Hematopoietic multipotent progenitor cell treated with erythropoietin and hydrocortisone succinate and interleukin-3 and kit ligand, for 8 days (in vitro differentiated cells): ENCODE measurements at regions not wholly inside any gene's neighbourhood (a gene's known extent, or its start where the extent isn't known, plus 50 kb on each side); places are given as distances from the start of the nearest gene placed in this dataset.
"Not testable (repeated sequence)": the region's sequence is repeated elsewhere in the genome, so short reads cannot be mapped to it uniquely, and the experiment has no call there.

Experiments used
- DNase-seq: peaks from one replicate; pipeline ENCODE4 v3.0.0-alpha.2; 2015

- no peak for DNase-seq
Measured at GRCh38 chr11:71331631-71332030, 79.3 kb upstream of the SHANK2 start.

GRCh38 chr11:71330996-71331395, 78.6 kb upstream of the SHANK2 start:
- DNase-seq, result no peak

- no peak for DNase-seq
Measured at GRCh38 chr11:71330349-71330748, 78.0 kb upstream of the SHANK2 start.

- no peak for DNase-seq
Measured at GRCh38 chr11:71329786-71330185, 77.4 kb upstream of the SHANK2 start.

- no peak for DNase-seq
Measured at GRCh38 chr11:71329165-71329510, 76.8 kb upstream of the SHANK2 start.

GRCh38 chr11:71327156-71328085, 75.0 kb upstream of the SHANK2 start:
- no peak for DNase-seq

- DNase-seq, result no peak
Measured at GRCh38 chr11:71326328-71326940, 74.1 kb upstream of the SHANK2 start.

GRCh38 chr11:71325418-71326327, 73.3 kb upstream of the SHANK2 start:
- DNase-seq, result no peak

GRCh38 chr11:71324788-71325417, 72.5 kb upstream of the SHANK2 start:
- DNase-seq, result no peak

GRCh38 chr11:71323876-71324526, 71.6 kb upstream of the SHANK2 start:
- no peak for DNase-seq

- DNase-seq, result no peak
Measured at GRCh38 chr11:71322861-71323582, 70.6 kb upstream of the SHANK2 start.

GRCh38 chr11:71322192-71322735, 69.9 kb upstream of the SHANK2 start:
- DNase-seq, result no peak

GRCh38 chr11:71321433-71322191, 69.2 kb upstream of the SHANK2 start:
- no peak for DNase-seq

GRCh38 chr11:71316701-71317100, 64.3 kb upstream of the SHANK2 start:
- DNase-seq, result no peak

- not testable (repeated sequence) for DNase-seq
Measured at GRCh38 chr11:71312616-71313015, 60.2 kb upstream of the SHANK2 start.

GRCh38 chr11:71311928-71312510, 59.6 kb upstream of the SHANK2 start:
- no peak for DNase-seq

- no peak for DNase-seq
Measured at GRCh38 chr11:71311176-71311925, 59.0 kb upstream of the SHANK2 start.

GRCh38 chr11:71310184-71310583, 57.8 kb upstream of the SHANK2 start:
- no peak for DNase-seq

GRCh38 chr11:71309611-71310010, 57.2 kb upstream of the SHANK2 start:
- no peak for DNase-seq
